SK-N-SH (cell line): ENCODE measurements at regions not wholly inside any gene's neighbourhood (a gene's known extent, or its start where the extent isn't known, plus 50 kb on each side); places are given as distances from the start of the nearest gene placed in this dataset.

Experiments used
- CTCF ChIP-seq: fragments of 200-600 bp; sonication (generic); IDR thresholded peaks from 2 replicates; pipeline ENCODE4 v1.6.1; 2017; ENCODE audit warnings: antibody characterized with exemption, mild to moderate bottlenecking, moderate library complexity
- IRF3 ChIP-seq: fragments of 150-350 bp; IDR thresholded peaks from 2 replicates; pipeline ENCODE4 v1.6.1; 2016; ENCODE audit warnings: mild to moderate bottlenecking, low read depth, low read length
- JUND ChIP-seq: IDR thresholded peaks from 2 replicates; pipeline ENCODE4 v1.4.0; 2012
- MAX ChIP-seq: IDR thresholded peaks from 2 replicates; pipeline ENCODE4 v1.4.0; 2012; ENCODE audit warnings: low read depth
- MXI1 ChIP-seq: IDR thresholded peaks from 2 replicates; pipeline ENCODE4 v1.6.1; 2012; ENCODE audit warnings: mild to moderate bottlenecking, low read depth, low read length, improper control_type of control experiment
- POLR2AphosphoS5 ChIP-seq: IDR thresholded peaks from 2 replicates; pipeline ENCODE4 v1.6.1; 2012; ENCODE audit warnings: low read depth, low read length
- RAD21 ChIP-seq: IDR thresholded peaks from 2 replicates; pipeline ENCODE4 v1.6.1; 2012; ENCODE audit warnings: mild to moderate bottlenecking, low read length
- SIN3A ChIP-seq: IDR thresholded peaks from 2 replicates; pipeline ENCODE4 v1.6.1; 2012; ENCODE audit warnings: low read depth, mild to moderate bottlenecking, low read length, moderate library complexity, borderline replicate concordance
- SMC3 ChIP-seq: IDR thresholded peaks from 2 replicates; pipeline ENCODE4 v1.6.1; 2012; ENCODE audit warnings: low read depth, low read length, improper control_type of control experiment
- TF ChIP-seq, protein P1 (sequence below): fragments of 150-350 bp; IDR thresholded peaks from 2 replicates; pipeline ENCODE4 v1.6.1; 2017; ENCODE audit warnings: antibody characterized with exemption, low read length, low read depth, borderline replicate concordance

DNA sequence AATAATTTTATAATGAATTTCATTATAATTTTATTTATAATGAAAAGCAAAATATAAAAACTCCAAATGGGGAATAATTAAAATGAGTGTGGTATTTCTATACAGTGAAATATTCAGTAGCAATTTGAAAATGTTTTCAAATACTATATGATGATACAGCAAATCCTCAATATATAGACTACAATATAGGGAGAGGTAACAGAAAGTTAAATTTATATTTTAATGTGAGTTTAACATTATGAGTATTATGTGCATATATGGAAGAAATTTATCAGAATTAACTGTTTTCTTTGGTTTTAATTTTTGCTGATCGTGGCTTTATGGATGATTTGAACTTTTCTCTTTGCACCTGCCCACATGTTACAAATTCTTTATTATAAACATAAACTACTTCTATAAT is 500.9 kb upstream of the ARRDC3 start:
- TF ChIP-seq IRF3: no peak
- no peak for TF ChIP-seq CTCF
- no peak for TF ChIP-seq MAX
- no peak for TF ChIP-seq JUND
- TF ChIP-seq SMC3: no peak
- TF ChIP-seq SIN3A: no peak
- no peak for TF ChIP-seq POLR2AphosphoS5
- no peak for TF ChIP-seq MXI1
- TF ChIP-seq, protein P1, sequence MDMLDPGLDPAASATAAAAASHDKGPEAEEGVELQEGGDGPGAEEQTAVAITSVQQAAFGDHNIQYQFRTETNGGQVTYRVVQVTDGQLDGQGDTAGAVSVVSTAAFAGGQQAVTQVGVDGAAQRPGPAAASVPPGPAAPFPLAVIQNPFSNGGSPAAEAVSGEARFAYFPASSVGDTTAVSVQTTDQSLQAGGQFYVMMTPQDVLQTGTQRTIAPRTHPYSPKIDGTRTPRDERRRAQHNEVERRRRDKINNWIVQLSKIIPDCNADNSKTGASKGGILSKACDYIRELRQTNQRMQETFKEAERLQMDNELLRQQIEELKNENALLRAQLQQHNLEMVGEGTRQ: no peak
- no peak for TF ChIP-seq RAD21
